HCT116 (cell line): ENCODE measurements at regions not wholly inside any gene's neighbourhood (a gene's known extent, or its start where the extent isn't known, plus 50 kb on each side); places are given as distances from the start of the nearest gene placed in this dataset.

ENCODE experiments used
- ATAC-seq: fragments of 200-7000 bp; cut with Tn5 transposase; 2 replicates; pipeline ENCODE4 v1.9.1; 2020; ENCODE audit warnings: mild to moderate bottlenecking, moderate library complexity
- BruUV-seq: library from RNA; stranded (reverse); fragments of 400-500 nt; replicated peaks from 2 replicates; lab custom pipeline; 2021; lab: Mats Ljungman, UMichigan
- CTCF ChIA-PET: fragments of 300-600 bp; sonication (Branson Sonifier 250); formaldehyde crosslinking; loops from one replicate; lab custom pipeline; 2021; ENCODE audit warnings: antibody characterized with exemption; lab: Charles Lee
- POLR2A ChIA-PET: fragments of 300-600, 350-600 bp; sonication (Branson Sonifier 250); formaldehyde crosslinking; loops from one replicate; lab custom pipeline; 2021; ENCODE audit warnings: antibody characterized with exemption; lab: Charles Lee
- RAD21 ChIA-PET, 2 experiments: fragments of 300-600 bp; sonication (Branson Sonifier 250); formaldehyde crosslinking; loops; one replicate each; lab custom pipeline; 2023; ENCODE audit warnings: low total read pairs in 2 of 2; ENCODE audit not compliant: uncharacterized antibody in 2 of 2, unreplicated experiment in 2 of 2, low non-redundant PET in 1 of 2; lab: Charles Lee
- DNase-seq: peaks from one replicate; pipeline ENCODE4 v3.0.0-alpha.2; 2010; ENCODE audit warnings: low read depth, low spot score
- H2AFZ ChIP-seq: fragments of 200-600 bp; shearing (Covaris generic), sonication (generic); 2 replicates; pipeline ENCODE4 v1.6.1; 2017; ENCODE audit warnings: low read depth, mixed run types, mixed read lengths, antibody characterized with exemption, low read length; ENCODE audit not compliant: poor library complexity, severe bottlenecking
- H3K27ac ChIP-seq: 2 replicates; pipeline ENCODE4 v1.5.1; 2012; ENCODE audit warnings: low read depth, low read length
- H3K27me3 ChIP-seq: fragments of 200-600 bp; sonication (generic); 2 replicates; pipeline ENCODE4 v1.6.1; 2016; ENCODE audit warnings: mixed run types, low read length, mixed read lengths; ENCODE audit not compliant: insufficient read depth
- H3K36me3 ChIP-seq, 2 experiments: fragments of 200-500 bp in 1 of 2; fragments of 200-600 bp in 1 of 2; sonication (Bioruptor generic) in 1 of 2; sonication (generic) in 1 of 2; 2 replicates each; pipeline versions ENCODE4 v1.5.1 to v1.6.1; 2014 to 2016; ENCODE audit warnings: low read length in 2 of 2, inconsistent platforms in 1 of 2, mixed read lengths in 1 of 2, mixed run types in 1 of 2; ENCODE audit not compliant: insufficient read depth in 2 of 2, control insufficient read depth in 1 of 2
- H3K4me1 ChIP-seq, 2 experiments: fragments of 200-600 bp in 1 of 2; sonication (generic) in 1 of 2; 2 replicates each; pipeline versions ENCODE4 v1.5.1 to v1.6.1; 2012 to 2017; ENCODE audit warnings: low read length in 2 of 2, inconsistent platforms in 1 of 2, mild to moderate bottlenecking in 1 of 2, mixed read lengths in 1 of 2, mixed run types in 1 of 2, moderate library complexity in 1 of 2; ENCODE audit not compliant: insufficient read depth in 2 of 2, control insufficient read depth in 1 of 2
- H3K4me2 ChIP-seq: fragments of 200-600 bp; sonication (generic); 2 replicates; pipeline ENCODE4 v1.6.1; 2017; ENCODE audit warnings: mixed run types, low read length, mixed read lengths
- H3K4me3 ChIP-seq, 2 experiments: fragments of 200-600 bp in 1 of 2; sonication (generic) in 1 of 2; replicated peaks in 1 of 2; 2 replicates each; pipeline ENCODE4 v1.5.1; 2011 to 2016; ENCODE audit warnings: low read length in 2 of 2, control low read depth in 1 of 2, low read depth in 1 of 2, mild to moderate bottlenecking in 1 of 2, mixed read lengths in 1 of 2, mixed run types in 1 of 2
- H3K79me2 ChIP-seq: fragments of 200-600 bp; sonication (generic); 2 replicates; pipeline ENCODE4 v1.6.1; 2017; ENCODE audit warnings: mild to moderate bottlenecking, mixed run types, low read length, moderate library complexity, mixed read lengths; ENCODE audit not compliant: insufficient read depth
- H3K9ac ChIP-seq: fragments of 200-600 bp; sonication (generic); 2 replicates; pipeline ENCODE4 v1.6.1; 2016; ENCODE audit warnings: low read length, mixed read lengths
- H3K9me2 ChIP-seq: fragments of 200-600 bp; sonication (generic), shearing (Covaris generic); 2 replicates; pipeline ENCODE4 v1.6.1; 2017; ENCODE audit warnings: mixed run types, mild to moderate bottlenecking, moderate library complexity; ENCODE audit not compliant: insufficient read depth
- H3K9me3 ChIP-seq, 2 experiments: fragments of 200-500 bp in 1 of 2; fragments of 200-600 bp in 1 of 2; sonication (Bioruptor generic) in 1 of 2; sonication (generic) in 1 of 2; 2 replicates each; pipeline ENCODE4 v1.6.1; 2014 to 2017; ENCODE audit warnings: low read length in 2 of 2, mixed read lengths in 2 of 2, inconsistent platforms in 1 of 2, low read depth in 1 of 2, mild to moderate bottlenecking in 1 of 2, mixed run types in 1 of 2, moderate library complexity in 1 of 2; ENCODE audit not compliant: control insufficient read depth in 1 of 2, insufficient read depth in 1 of 2
- H4K20me1 ChIP-seq: fragments of 200-600 bp; sonication (generic), shearing (Covaris generic); 2 replicates; pipeline ENCODE4 v1.6.1; 2017; ENCODE audit warnings: mixed run types, mild to moderate bottlenecking, moderate library complexity; ENCODE audit not compliant: insufficient read depth
- CBX3 ChIP-seq: IDR thresholded peaks from 2 replicates; pipeline ENCODE4 v1.6.1; 2012; ENCODE audit warnings: low read depth
- CEBPB ChIP-seq: IDR thresholded peaks from 2 replicates; pipeline ENCODE4 v1.6.1; 2012; ENCODE audit warnings: low read depth
- CTCF ChIP-seq, 3 experiments: fragments of 200-600 bp in 1 of 3; sonication (generic) in 1 of 3; IDR thresholded peaks in 2 of 3; conservative IDR thresholded peaks in 1 of 3; 2 replicates each; pipeline ENCODE4 v1.5.1; 2012 to 2017; ENCODE audit warnings: low read depth in 2 of 3, low read length in 2 of 3, antibody characterized with exemption in 1 of 3, borderline replicate concordance in 1 of 3, control low read depth in 1 of 3, mild to moderate bottlenecking in 1 of 3, mixed read lengths in 1 of 3, mixed run types in 1 of 3, moderate library complexity in 1 of 3; ENCODE audit not compliant: insufficient read depth in 1 of 3
- EGR1 ChIP-seq: IDR thresholded peaks from 2 replicates; pipeline ENCODE4 v1.6.1; 2012; ENCODE audit warnings: low read depth
- ELF1 ChIP-seq: IDR thresholded peaks from 2 replicates; pipeline ENCODE4 v1.6.1; 2012; ENCODE audit warnings: low read depth, borderline replicate concordance
- FOSL1 ChIP-seq: IDR thresholded peaks from 2 replicates; pipeline ENCODE4 v1.6.1; 2012; ENCODE audit warnings: low read depth
- JUND ChIP-seq: IDR thresholded peaks from 2 replicates; pipeline ENCODE4 v1.6.1; 2012
- MAX ChIP-seq: IDR thresholded peaks from 2 replicates; pipeline ENCODE4 v1.6.1; 2012
- REST ChIP-seq: IDR thresholded peaks from 2 replicates; pipeline ENCODE4 v1.6.1; 2012; ENCODE audit warnings: low read depth
- SIN3A ChIP-seq: IDR thresholded peaks from 2 replicates; pipeline ENCODE4 v1.6.1; 2012; ENCODE audit warnings: low read depth
- SP1 ChIP-seq: IDR thresholded peaks from 2 replicates; pipeline ENCODE4 v1.6.1; 2012; ENCODE audit warnings: low read depth
- SRF ChIP-seq: IDR thresholded peaks from 2 replicates; pipeline ENCODE4 v1.6.1; 2012; ENCODE audit warnings: low read depth
- TCF7L2 ChIP-seq: IDR thresholded peaks from 2 replicates; pipeline ENCODE4 v1.7.0; 2011; ENCODE audit warnings: borderline replicate concordance, inconsistent platforms; ENCODE audit not compliant: insufficient read depth, insufficient read length; ENCODE audit errors: extremely low read depth
- YY1 ChIP-seq: IDR thresholded peaks from 2 replicates; pipeline ENCODE4 v1.6.1; 2011; ENCODE audit warnings: low read length, low read depth, moderate library complexity, mild to moderate bottlenecking; ENCODE audit not compliant: insufficient replicate concordance; ENCODE audit errors: extremely low read depth
- intact Hi-C: fragments of 100-400 bp; cut with micrococcal nuclease; formaldehyde crosslinking; loops from 2 replicates; pipeline ENCODE4 v1.10.0; 2022

GRCh38 chr14:97773598-97773997, 976.4 kb downstream of the VRK1 start:
- POLR2A ChIA-PET, result no interaction called here
- Histone ChIP-seq H3K9ac (no peak overlapping the region), H3K27me3 (no peaks in the 10 kb centered on the region), H3K9me3 (no peaks in the 10 kb centered on the region), H3K27ac (no peak overlapping the region), H3K4me3 (no peak overlapping the region), H3K4me1 (no peaks in the 10 kb centered on the region; a peak in 1 of 4 replicates), H4K20me1 (no peaks in the 10 kb centered on the region), H3K9me2 (no peaks in the 10 kb centered on the region), H3K36me3 (no peaks in the 10 kb centered on the region), H3K4me2 (no peak overlapping the region), H2AFZ (no peak overlapping the region), H3K79me2 (no peaks in the 10 kb centered on the region)
- TF ChIP-seq SIN3A, result no peak
- TF ChIP-seq CEBPB, result no peak
- no peak for TF ChIP-seq JUND
- TF ChIP-seq TCF7L2, result no peak
- no peak for TF ChIP-seq MAX
- no peak for TF ChIP-seq EGR1
- no peak for TF ChIP-seq ELF1
- no peak for TF ChIP-seq CBX3
- no peak for TF ChIP-seq REST
- no peak for TF ChIP-seq CTCF (IDR thresholded peaks at IDR 0.05 in 2 of 3, conservative IDR thresholded peaks at IDR 0.05 in 1 of 3; ENCODE audit: borderline replicate concordance in 1 of 3, insufficient read depth in 1 of 3, low read depth in 2 of 3, low read length in 2 of 3)
- no peak for TF ChIP-seq YY1
- TF ChIP-seq FOSL1, result no peak
- no peak for TF ChIP-seq SP1
- no peak for TF ChIP-seq SRF
- BruUV-seq, result no TSS peak
- DNase-seq (no peak), ATAC-seq (no peak)
- RAD21 ChIA-PET, result no interaction called here
- intact Hi-C loops, result no loop called here
- CTCF ChIA-PET, result no interaction called here
